ENCODE measurements at regions not wholly inside any gene's neighbourhood (a gene's known extent, or its start where the extent isn't known, plus 50 kb on each side); places are given as distances from the start of the nearest gene placed in this dataset.
"Not testable (repeated sequence)": the region's sequence is repeated elsewhere in the genome, so short reads cannot be mapped to it uniquely, and the experiment has no call there.

DNA sequence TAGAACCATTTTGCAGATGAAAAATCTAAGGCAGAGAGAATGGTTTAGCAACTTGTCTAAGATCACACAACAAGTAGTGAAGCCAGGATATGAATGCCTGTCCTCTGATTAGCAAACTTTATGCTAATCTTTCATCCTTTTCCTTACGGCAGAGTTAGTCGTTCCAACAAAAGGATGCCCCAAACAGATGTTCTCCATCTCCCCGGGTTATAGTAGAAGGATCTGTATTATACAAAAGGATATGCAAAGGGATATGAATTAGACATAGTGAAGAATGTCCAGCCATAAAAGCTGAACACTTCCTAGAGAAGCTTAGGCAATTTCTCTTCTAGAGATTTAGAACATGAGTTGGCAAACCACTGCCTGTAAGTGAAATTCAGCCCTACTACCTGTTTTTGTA, 291.6 kb upstream of the DUSP10 start:
- DNase-seq (ENCODE audit: low read depth): no peak

DNA sequence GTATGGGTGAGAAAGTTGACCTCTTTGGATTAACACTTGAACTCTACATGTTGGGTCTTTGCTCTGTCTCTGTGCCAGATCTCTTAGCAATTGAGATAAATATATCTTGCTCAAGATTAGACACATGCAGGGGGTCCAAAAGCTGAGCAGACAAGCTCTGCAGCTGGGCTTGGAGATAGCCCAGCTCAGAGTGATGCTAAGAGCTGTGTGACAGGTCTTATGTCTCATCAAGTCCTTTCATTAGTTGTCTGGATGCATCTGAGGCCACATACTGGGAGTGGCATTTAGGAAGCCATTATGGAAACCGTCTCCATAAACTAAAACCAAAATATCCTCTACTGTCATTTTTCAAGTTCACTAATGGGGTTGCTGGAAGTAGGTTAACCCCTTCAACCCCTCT, 289.4 kb upstream of the DUSP10 start:
- no peak for DNase-seq (ENCODE audit: low read depth)

DNA sequence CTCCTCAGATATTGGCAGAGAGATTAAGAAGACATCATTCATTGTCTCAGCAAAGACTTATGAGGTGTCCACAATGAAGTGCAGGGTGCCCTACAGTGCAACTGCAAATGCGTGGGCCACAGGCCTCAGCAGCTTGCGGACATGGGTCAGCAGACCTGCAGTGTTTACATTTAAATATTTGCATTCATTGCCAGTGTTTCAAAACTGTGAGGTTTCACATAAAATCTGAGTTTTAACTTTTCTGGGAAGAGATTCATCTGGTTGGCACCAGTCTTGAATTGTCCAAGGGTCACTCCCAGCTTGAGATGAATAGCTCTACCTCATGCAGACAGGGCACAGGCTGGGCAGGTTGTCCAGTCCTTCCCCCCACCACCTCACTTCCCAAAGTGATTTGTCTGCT, 286.8 kb upstream of the DUSP10 start:
- DNase-seq (ENCODE audit: low read depth): no peak

- DNase-seq (ENCODE audit: low read depth): no peak
Observed at GRCh38 chr1:222028116-222028515, 286.2 kb upstream of the DUSP10 start.

DNA sequence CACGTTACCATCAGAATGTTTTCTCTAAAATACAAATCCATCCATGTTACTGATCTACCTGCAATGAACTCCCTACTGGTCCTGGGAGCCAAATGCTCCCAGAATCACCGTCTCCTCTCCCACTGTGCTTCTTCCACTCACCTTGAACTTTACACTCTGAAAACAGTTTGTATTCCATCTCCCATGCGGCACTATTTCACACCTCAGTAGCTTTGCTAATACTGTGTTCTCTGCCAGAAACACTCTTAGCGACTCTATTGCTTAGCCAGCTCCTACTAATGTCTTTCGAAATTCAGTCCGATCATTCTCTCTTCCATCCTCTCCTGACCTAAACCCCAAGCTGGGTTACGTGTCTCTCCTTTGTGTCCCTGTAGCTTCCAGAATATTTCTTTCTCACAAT, 284.4 kb upstream of the DUSP10 start:
- DNase-seq (ENCODE audit: low read depth): no peak

- DNase-seq (ENCODE audit: low read depth): no peak
Observed at GRCh38 chr1:222023025-222023424, 281.1 kb upstream of the DUSP10 start.

DNA sequence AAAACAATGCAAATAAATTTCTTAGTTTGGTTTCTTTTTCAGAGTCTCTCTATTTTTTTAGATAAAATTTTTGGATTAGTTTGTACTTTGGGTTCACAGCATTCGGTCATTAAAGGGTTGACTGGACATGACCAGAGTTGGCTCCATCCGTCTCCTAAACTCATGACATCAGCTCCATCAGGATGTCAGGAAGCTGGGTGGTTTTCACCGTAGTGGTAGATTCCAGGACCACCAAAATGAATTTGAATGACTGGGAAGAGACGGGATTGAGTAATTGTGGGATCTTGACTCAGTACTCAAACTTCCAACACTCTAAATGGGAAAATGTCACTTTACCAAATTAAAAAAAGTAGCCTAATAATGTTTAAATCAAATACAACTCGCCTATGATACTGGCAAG, 279.2 kb upstream of the DUSP10 start:
- DNase-seq (ENCODE audit: low read depth): no peak

GRCh38 chr1:222020553-222020952, 278.7 kb upstream of the DUSP10 start:
- DNase-seq (ENCODE audit: low read depth): no peak

- no peak for DNase-seq (ENCODE audit: low read depth)
Observed at GRCh38 chr1:222019029-222019428, 277.1 kb upstream of the DUSP10 start.

- DNase-seq (ENCODE audit: low read depth): no peak
Observed at GRCh38 chr1:222018041-222018440, 276.2 kb upstream of the DUSP10 start.

DNA sequence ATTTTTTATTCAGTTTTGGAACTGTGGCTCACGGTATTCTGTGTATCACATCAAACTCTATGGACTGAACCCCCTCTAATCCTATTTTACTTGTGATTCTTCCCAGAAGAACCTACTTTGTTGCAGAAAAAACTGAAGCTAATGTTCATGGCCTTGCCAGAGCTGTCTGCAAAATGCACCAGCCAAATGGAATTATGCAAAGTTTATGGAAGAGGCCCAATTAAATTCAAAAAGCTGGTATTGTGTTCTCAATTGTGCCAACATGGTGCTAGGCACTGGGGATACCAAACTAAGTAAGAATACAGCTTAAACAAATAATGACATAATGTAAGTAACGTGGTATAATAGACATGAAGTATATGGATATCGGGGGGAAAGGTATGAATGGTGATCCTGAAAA, 273.8 kb upstream of the DUSP10 start:
- DNase-seq (ENCODE audit: low read depth): no peak

GRCh38 chr1:222014001-222014400, 272.1 kb upstream of the DUSP10 start:
- no peak for DNase-seq (ENCODE audit: low read depth)

DNA sequence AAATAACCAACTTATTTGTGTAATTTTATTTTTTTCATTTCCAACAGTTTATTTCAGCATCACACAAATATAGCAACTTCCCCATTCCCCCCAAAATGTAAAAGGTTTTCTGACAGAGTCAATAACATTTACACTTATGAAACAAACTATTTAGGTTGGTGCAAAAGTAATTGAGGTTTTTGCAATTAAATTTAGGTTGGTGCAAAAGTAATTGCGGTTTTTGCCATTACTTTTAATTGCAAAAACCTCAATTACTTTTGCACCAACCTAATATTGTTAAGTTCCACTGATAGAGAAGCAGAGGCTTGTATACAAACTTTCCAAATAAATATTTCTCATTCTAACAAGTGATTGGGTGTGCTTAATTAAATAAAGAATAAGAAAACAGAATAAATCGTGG, 270.9 kb upstream of the DUSP10 start:
- DNase-seq (ENCODE audit: low read depth): no peak

GRCh38 chr1:222010306-222010705, 268.4 kb upstream of the DUSP10 start:
- DNase-seq (ENCODE audit: low read depth): no peak

DNA sequence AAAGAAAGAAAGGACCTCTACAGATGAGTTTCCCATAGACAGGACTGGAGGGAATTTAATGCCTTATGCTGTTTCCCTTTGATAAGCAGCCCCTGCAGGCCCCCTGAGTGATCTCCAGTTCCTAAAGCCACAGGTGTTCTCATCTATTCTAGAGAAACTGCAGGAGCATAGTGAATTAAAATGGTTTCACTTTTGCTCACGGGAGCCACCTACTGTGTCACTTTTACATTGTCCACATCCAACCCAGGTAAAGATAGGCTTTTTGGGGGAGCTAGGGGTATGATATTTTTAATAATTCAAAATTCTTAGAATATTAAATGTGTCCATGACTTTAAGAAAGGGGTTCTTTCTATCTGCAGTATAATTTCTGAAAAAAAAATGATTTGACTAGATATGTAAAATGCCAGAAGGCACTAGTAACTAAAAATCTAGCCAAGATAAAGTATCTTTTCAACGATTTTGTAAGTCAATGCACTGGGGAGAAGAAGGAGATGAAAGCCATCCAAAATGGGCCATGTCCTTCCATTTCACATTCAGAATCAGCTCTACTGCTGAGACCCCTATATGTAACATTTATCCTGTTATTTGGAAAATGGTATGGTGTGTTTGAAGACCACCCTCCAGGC, 267.3 kb upstream of the DUSP10 start:
- no peak for DNase-seq (ENCODE audit: low read depth)

DNA sequence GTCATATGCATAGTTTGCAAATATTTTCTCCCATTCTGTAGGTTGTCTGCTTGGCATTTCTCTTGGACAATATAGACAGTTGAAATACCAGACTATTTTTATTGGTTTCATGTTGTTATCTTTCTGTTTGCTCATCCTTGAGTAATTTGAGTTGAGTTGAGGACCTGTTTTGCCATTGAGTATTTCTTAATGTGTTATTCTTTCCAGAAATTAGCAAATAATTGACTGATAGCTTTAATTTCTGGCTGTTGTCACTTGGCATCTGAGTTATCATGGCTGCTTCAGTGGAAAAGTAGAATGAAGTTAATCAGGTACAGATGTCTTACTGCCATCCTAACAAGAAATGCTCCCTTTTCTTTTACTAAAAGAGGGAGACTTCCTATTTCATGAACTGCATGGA, 264.8 kb upstream of the DUSP10 start:
- no peak for DNase-seq (ENCODE audit: low read depth)

DNA sequence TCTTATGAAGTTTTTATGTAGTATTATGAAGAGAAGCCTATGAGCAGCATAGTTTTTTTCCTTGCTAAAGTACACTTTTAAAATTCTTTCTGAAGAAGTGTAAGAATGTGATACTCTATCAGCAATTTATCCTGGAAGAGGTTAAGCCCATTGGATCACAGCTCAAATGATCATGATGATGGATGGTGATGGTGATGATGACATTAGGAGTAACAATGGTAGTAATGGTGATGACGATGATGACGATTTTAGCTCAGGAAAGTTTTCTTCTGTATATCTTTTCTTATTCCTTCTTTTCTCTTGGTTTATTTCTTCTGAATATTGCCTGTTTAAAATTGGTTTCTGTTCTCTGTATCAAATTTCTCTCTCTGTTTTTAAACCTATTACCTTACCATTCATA, 262.9 kb upstream of the DUSP10 start:
- no peak for DNase-seq (ENCODE audit: low read depth)

DNA sequence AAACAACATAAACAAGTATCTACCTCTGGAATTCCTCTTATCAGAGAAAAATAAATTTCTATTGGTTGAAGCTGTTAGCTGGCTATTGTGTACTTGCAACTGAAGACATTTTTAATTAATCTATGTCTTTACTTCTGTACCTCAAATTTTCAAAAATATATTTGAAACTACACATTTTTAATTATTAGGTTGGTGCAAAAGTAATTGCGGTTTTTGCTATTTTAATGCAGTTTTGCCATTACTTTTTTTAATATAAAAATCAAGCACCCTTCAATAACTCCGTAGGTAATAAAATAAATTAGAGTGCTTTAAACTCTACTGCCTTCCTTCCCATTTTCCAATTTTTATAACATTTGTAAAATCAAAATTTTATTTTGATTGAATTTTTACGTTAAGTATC, 262.1 kb upstream of the DUSP10 start:
- DNase-seq (ENCODE audit: low read depth): no peak

DNA sequence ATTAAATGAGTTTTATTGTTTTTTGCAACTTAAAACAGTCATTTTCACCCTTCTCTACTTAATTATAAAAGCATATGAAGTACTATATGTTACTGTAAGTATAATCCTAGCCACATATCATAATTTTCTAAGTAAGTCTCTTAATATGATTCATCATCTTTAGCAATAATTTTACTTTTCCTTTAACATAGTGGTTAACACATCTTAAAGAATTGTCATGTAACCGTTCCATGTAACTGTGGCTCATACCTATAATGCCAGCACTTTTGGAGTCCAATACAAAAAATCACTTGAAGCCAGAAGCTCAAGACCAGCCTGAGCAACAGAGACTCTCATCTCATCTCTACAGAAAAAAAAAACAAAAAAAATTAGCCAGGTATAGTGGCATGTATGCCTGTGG, 260.6 kb upstream of the DUSP10 start:
- DNase-seq (ENCODE audit: low read depth): no peak

GRCh38 chr1:222000131-222000530, 258.2 kb upstream of the DUSP10 start:
- DNase-seq (ENCODE audit: low read depth): no peak

DNA sequence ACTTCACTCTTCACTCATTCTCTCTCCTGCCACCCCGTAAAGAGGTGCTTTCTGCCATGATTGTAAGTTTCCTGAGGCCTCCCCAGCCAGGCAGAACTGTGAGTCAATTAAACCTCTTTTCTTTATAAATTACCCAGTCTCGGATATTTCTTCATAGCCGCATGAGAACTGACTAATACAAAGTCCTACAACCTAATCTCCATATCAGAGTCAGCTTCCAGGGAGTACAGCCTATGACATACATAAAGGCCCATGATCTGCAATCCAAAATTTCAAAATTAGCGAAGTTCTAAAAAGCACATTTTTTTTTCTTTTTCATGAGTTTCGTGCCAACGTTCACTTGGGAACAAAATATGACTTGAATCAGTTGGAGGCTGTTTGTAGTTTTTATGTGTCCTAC, 256.9 kb upstream of the DUSP10 start:
- DNase-seq (ENCODE audit: low read depth): no peak

DNA sequence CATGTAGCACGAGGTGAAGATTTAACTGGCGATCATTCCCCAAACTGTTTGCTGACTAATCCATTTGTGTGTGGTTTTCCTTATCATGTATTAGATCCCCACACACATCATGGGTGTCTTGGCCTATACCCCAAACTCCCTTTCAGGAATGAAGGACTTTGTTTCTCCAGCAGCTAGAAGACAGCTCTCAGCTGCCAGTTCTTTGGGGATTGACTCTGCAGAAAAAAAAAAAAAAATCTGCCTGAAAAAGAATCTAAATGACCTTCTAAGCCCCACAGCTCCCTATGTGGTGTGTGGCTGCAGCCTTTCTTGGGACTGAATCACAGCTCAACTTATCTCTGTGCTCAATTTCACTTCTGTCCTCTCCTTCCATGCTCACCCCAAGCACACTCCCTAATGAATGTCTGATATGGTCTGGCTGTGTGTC, 256.3 kb upstream of the DUSP10 start:
- DNase-seq (ENCODE audit: low read depth): no peak

DNA sequence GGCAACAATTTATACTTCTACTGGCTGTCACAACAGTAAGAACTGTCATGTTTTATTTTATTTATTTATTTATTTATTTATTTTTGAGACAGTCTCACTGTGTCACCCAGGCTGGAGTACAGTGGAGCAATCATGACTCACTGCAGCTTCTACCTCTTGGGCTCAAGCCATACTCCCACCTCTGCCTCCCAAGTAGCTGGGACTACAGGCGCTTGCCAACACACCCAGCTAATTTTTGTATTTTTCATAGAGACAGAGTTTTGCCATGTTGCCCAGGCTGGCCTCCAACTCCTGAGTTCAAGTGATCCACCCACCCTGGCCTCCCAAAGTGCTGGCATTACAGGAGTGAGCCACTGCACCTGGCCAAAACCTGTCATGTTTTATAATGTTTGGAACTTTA, 255.1 kb upstream of the DUSP10 start:
- DNase-seq (ENCODE audit: low read depth): not testable (repeated sequence)

DNA sequence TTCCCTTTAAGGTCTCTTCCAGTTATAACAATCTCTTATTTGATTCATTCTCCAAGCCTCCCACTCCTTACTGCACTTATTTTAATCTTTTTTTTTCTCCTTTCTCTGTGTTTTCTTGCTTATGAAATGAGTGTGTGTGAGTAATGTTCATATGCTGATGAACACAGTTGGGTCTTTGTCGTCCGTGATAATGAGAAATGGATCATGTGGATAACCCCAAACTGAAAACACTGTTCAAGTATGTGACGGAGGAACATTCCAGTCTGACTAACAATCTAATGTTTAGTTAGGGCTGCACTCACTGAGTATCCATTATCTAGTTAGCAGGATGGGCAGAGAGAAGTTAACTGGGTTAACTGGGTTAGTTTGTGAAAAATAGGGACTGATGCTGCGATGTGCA, 253.1 kb upstream of the DUSP10 start:
- DNase-seq (ENCODE audit: low read depth): no peak

DNA sequence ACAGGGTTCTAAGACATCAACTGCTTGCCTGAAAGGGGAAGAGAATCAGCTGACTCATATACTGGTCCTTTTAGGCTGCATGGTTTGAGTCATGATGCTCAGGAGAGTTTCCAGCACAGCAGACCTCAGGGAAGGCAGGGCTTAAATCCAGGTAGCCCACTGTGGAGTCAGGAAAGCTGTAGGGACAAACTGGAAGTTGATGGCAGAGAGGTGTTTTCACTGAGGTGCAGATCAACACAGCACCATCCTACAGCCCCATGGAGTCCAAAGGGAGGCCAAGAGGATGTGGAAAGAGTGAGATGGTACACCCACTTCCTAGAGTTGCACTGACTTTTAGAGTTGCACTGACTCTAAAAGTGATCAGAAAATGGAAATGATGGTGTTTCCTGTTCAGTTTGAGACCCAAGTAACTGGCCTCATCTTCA, 252.4 kb upstream of the DUSP10 start:
- no peak for DNase-seq (ENCODE audit: low read depth)
